Choroid plexus epithelial cell (primary cell): ENCODE measurements at regions not wholly inside any gene's neighbourhood (a gene's known extent, or its start where the extent isn't known, plus 50 kb on each side); places are given as distances from the start of the nearest gene placed in this dataset.

Experiments used
- DNase-seq: peaks from one replicate; pipeline ENCODE4 v3.0.0-alpha.2; 2010; ENCODE audit warnings: low read depth
- H3K4me3 ChIP-seq: 2 replicates; pipeline ENCODE4 v1.5.1; 2011; ENCODE audit warnings: low read depth, mild to moderate bottlenecking, control low read depth, low read length, moderate library complexity
- CTCF ChIP-seq: conservative IDR thresholded peaks from 2 replicates; pipeline ENCODE4 v1.5.1; 2011; ENCODE audit warnings: low read depth, mild to moderate bottlenecking, control low read depth, inconsistent platforms, low read length, moderate library complexity

GRCh38 chr7:86002858-86003257 is 640.9 kb upstream of the GRM3 start:
- no peak for TF ChIP-seq CTCF
- no peak for DNase-seq
- no peak overlapping the region for H3K4me3 ChIP-seq

- no peak for DNase-seq
- H3K4me3 ChIP-seq = no peak overlapping the region
- TF ChIP-seq CTCF = no peak
These were observed 646.2 kb upstream of the GRM3 start for GRCh38 chr7:85997515-85997914.

- TF ChIP-seq CTCF = no peak
- H3K4me3 ChIP-seq = no peak overlapping the region
- no peak for DNase-seq
These were observed 648.6 kb upstream of the GRM3 start for GRCh38 chr7:85995101-85995500.

- no peak for TF ChIP-seq CTCF
- no peak for DNase-seq
- H3K4me3 ChIP-seq = no peak overlapping the region
These were observed 663.0 kb upstream of the GRM3 start for GRCh38 chr7:85980740-85981139.

GRCh38 chr7:85974176-85974575 is 669.5 kb upstream of the GRM3 start:
- TF ChIP-seq CTCF = no peak
- H3K4me3 ChIP-seq = no peak overlapping the region
- DNase-seq = no peak

- H3K4me3 ChIP-seq = no peak overlapping the region
- TF ChIP-seq CTCF = no peak
- DNase-seq = no peak
These were observed 671.1 kb upstream of the GRM3 start for GRCh38 chr7:85972504-85973141.

GRCh38 chr7:85954961-85955360 is 688.7 kb upstream of the GRM3 start:
- TF ChIP-seq CTCF = no peak
- no peak overlapping the region for H3K4me3 ChIP-seq
- DNase-seq = no peak
